CD4-positive, alpha-beta T cell (primary cell): ENCODE measurements at regions not wholly inside any gene's neighbourhood (a gene's known extent, or its start where the extent isn't known, plus 50 kb on each side); places are given as distances from the start of the nearest gene placed in this dataset.

Experiments used
- ATAC-seq: fragments of 200-7000 bp; cut with Tn5 transposase; one replicate; pipeline ENCODE4 v1.10.0; 2022; ENCODE audit warnings: mild to moderate bottlenecking; ENCODE audit not compliant: poor library complexity
- CTCF ChIA-PET: fragments of 350-600 bp; sonication (Branson Sonifier 250); formaldehyde crosslinking; loops from one replicate; lab custom pipeline; 2021; ENCODE audit warnings: antibody characterized with exemption, inconsistent platforms; lab: Charles Lee
- POLR2A ChIA-PET: fragments of 350-600 bp; sonication (Branson Sonifier 250); formaldehyde crosslinking; loops from one replicate; lab custom pipeline; 2021; ENCODE audit warnings: antibody characterized with exemption, inconsistent platforms; lab: Charles Lee
- DNase-seq, 14 experiments: peaks; one replicate each; pipeline ENCODE4 v3.0.0-alpha.2; 2013 to 2020; ENCODE audit warnings: mixed read lengths in 2 of 14
- H3K27ac ChIP-seq, 2 donors: one replicate each; pipeline versions ENCODE4 v1.5.1 to v1.7.0; 2013; ENCODE audit warnings: low read length in 2 of 2, low read depth in 1 of 2, mild to moderate bottlenecking in 1 of 2
- H3K27me3 ChIP-seq, 2 experiments: 1 replicate in 1 of 2; 2 replicates in 1 of 2; pipeline versions ENCODE4 v1.6.1 to v1.7.0; 2013; ENCODE audit warnings: low read length in 2 of 2, control low read depth in 1 of 2, mild to moderate bottlenecking in 1 of 2, moderate library complexity in 1 of 2; ENCODE audit not compliant: insufficient read depth in 2 of 2, control insufficient read depth in 1 of 2
- H3K36me3 ChIP-seq: one replicate; pipeline ENCODE4 v1.6.1; 2013; ENCODE audit warnings: low read length, control low read depth; ENCODE audit not compliant: insufficient read depth
- H3K4me1 ChIP-seq: one replicate; pipeline ENCODE4 v1.6.1; 2013; ENCODE audit warnings: low read length, control low read depth; ENCODE audit not compliant: insufficient read depth
- H3K4me3 ChIP-seq: one replicate; pipeline ENCODE4 v1.5.1; 2013; ENCODE audit warnings: mild to moderate bottlenecking, low read length, moderate library complexity
- H3K9me3 ChIP-seq, 2 experiments: 1 replicate in 1 of 2; 2 replicates in 1 of 2; pipeline versions ENCODE4 v1.6.1 to v1.7.0; 2013; ENCODE audit warnings: low read length in 2 of 2, mild to moderate bottlenecking in 2 of 2, control low read depth in 1 of 2, moderate library complexity in 1 of 2; ENCODE audit not compliant: control insufficient read depth in 1 of 2, insufficient read depth in 1 of 2
- H3K27ac Mint-ChIP-seq: one replicate; pipeline ENCODE4 v1.8.0; 2020; ENCODE audit warnings: mixed read lengths
- H3K27me3 Mint-ChIP-seq: one replicate; pipeline ENCODE4 v1.8.0; 2021; ENCODE audit warnings: mixed read lengths
- H3K36me3 Mint-ChIP-seq: one replicate; pipeline ENCODE4 v1.8.0; 2021; ENCODE audit warnings: low read depth, mixed read lengths
- H3K4me1 Mint-ChIP-seq: one replicate; pipeline ENCODE4 v1.8.0; 2021; ENCODE audit warnings: low read depth, mixed read lengths
- H3K4me3 Mint-ChIP-seq: one replicate; pipeline ENCODE4 v1.8.0; 2020; ENCODE audit warnings: mild to moderate bottlenecking, mixed read lengths
- H3K9me3 Mint-ChIP-seq: one replicate; pipeline ENCODE4 v1.8.0; 2020; ENCODE audit warnings: mixed read lengths
- CTCF ChIP-seq: fragments of 200-600 bp; IDR thresholded peaks from one replicate; pipeline ENCODE4 v1.8.0; 2022; ENCODE audit warnings: antibody characterized with exemption, mild to moderate bottlenecking
- intact Hi-C, 2 experiments: fragments of 100-400 bp; cut with DNase I in 1 of 2; cut with micrococcal nuclease in 1 of 2; formaldehyde crosslinking; loops; one replicate each; pipeline versions ENCODE4 v1.15.1 to v1.9.0; 2023 to 2025; cut with DNase I, micrococcal nuclease

DNA sequence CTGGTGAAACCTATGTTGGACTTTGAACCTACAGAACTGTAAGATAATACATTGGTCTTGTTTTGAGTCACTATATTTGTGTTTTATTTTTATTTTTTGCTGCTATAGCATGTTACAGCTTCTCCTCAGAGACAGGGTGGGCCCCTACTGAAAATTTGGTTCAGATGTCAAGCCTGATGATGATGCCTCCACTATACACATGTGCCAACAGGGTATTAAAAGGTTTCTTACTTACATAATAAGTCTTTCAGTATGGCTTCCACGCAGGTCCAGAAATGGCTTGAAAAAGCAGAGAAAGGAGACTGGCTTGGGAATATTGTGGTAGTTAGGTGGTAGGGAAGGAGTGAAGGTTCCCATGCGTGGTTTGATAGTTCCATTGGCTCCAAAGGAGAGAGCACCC lies 52.9 kb upstream of the ELAC2 start:
- intact Hi-C loops = no loop called here
- Mint-ChIP-seq H3K4me1 (no peaks in the 10 kb centered on the region), H3K4me3 (no peak overlapping the region), H3K36me3 (no peaks in the 10 kb centered on the region), H3K27me3 (peaks cover 21% of the 10 kb centered on the region), H3K27ac (no peak overlapping the region), H3K9me3 (no peaks in the 10 kb centered on the region)
- H3K9me3 ChIP-seq = peaks cover 0 to 5% of the 10 kb centered on the region in 2 experiments
- CTCF ChIA-PET = no interaction called here
- no peaks in the 10 kb centered on the region for H3K36me3 ChIP-seq
- no peak overlapping the region for H3K4me3 ChIP-seq
- no peaks in the 10 kb centered on the region for H3K4me1 ChIP-seq
- DNase-seq = no peak
- no peak for TF ChIP-seq CTCF
- ATAC-seq = no peak
- no peak overlapping the region for H3K27ac ChIP-seq
- peaks cover 0 to 2% of the 10 kb centered on the region in 2 experiments for H3K27me3 ChIP-seq
- POLR2A ChIA-PET = no interaction called here

DNA sequence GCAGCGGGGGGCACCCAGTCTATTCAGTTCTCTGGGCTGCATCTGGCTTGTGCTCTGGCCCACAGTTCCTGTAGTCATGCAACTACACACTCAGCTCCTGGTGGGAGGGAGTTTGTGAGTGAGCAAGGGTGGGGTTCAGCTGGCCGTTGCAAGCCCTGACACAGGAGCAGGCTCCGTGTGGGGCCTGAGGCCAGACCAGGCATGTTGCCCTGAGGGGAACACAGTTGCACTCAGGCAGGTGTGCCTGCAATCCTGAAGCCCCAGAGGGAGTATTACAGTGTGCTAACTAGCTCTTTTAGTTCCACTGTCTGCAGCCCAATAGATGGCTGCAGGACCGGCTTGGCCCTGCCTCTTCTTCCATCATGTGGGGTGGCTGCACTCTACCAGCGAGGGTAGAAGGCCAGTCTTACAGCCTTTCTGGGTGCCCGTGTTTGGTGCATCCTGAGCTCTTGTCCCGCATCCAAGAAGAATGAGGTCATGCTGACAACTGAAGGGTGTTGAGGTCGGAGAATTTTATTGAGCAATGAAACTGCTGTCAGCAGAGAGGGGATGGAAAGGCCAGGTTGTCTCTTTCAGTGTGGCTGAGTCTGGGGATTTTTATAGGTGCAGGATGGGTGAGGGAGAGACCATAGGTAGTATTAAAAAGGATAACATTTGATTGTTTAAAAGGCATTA lies 49.9 kb upstream of the ELAC2 start:
- Histone ChIP-seq H3K4me3 (no peak overlapping the region), H3K9me3 (peaks cover 0 to 5% of the 10 kb centered on the region in 2 experiments), H3K27ac (no peak overlapping the region), H3K27me3 (peaks cover 0 to 2% of the 10 kb centered on the region in 2 experiments), H3K4me1 (no peaks in the 10 kb centered on the region), H3K36me3 (no peaks in the 10 kb centered on the region)
- no peaks in the 10 kb centered on the region for H3K9me3 Mint-ChIP-seq
- DNase-seq = no peak
- no peaks in the 10 kb centered on the region for H3K4me1 Mint-ChIP-seq
- ChIA-PET CTCF (no interaction called here), POLR2A (no interaction called here)
- intact Hi-C loops = no loop called here
- ATAC-seq = no peak
- H3K36me3 Mint-ChIP-seq = no peaks in the 10 kb centered on the region
- no peak overlapping the region for H3K27ac Mint-ChIP-seq
- peaks cover 25% of the 10 kb centered on the region for H3K27me3 Mint-ChIP-seq
- TF ChIP-seq CTCF = no peak
- no peak overlapping the region for H3K4me3 Mint-ChIP-seq
